ENCODE measurements at regions not wholly inside any gene's neighbourhood (a gene's known extent, or its start where the extent isn't known, plus 50 kb on each side); places are given as distances from the start of the nearest gene placed in this dataset.
A peak's percentile ranks its signal among the peaks of the same experiment; 100 is the strongest.

- Mint-ChIP-seq H3K27me3 (peaks cover 0 to 7% of the 10 kb centered on the region in 2 donors), H3K27ac (no peak overlapping the region), H3K36me3 (no peaks in the 10 kb centered on the region), H3K9me3 (no peaks in the 10 kb centered on the region), H3K4me3 (no peak overlapping the region), H3K4me1 (peaks cover 6 to 12% (median 9%) of the 10 kb centered on the region in 3 donors)
- DNase-seq (no peak), ATAC-seq (replicated peaks in 1 of 4) (no peak)
- ChIA-PET POLR2A (no interaction called here), CTCF (no interaction called here)
- no peak overlapping the region for H3K27ac ChIP-seq (ENCODE audit: low read length)
- H3K36me3 ChIP-seq (ENCODE audit: control insufficient read depth in 2 of 2, extremely low read depth in 1 of 2, insufficient read depth in 1 of 2, low read length in 1 of 2): no peaks in the 10 kb centered on the region
- H3K4me3 ChIP-seq (ENCODE audit: control insufficient read depth in 1 of 2, extremely low read depth in 1 of 2, low read length in 1 of 2): no peak overlapping the region
- H3K4me1 ChIP-seq (ENCODE audit: control insufficient read depth in 1 of 2, extremely low read depth in 1 of 2, insufficient read depth in 2 of 2, low read length in 2 of 2): peaks cover 0 to 8% of the 10 kb centered on the region in 2 experiments
- WGBS (ENCODE audit: insufficient coverage): 82% methylated on average over 5 of the region's 6 CpGs
- peaks cover 0 to 26% of the 10 kb centered on the region in 2 experiments for H3K27me3 ChIP-seq (replicated peaks in 1 of 2; ENCODE audit: control insufficient read depth in 2 of 2, extremely low read depth in 1 of 2, insufficient read depth in 2 of 2, low read length in 1 of 2)
- H3K9me3 ChIP-seq: no peaks in the 10 kb centered on the region
These were observed 110.6 kb upstream of the ANO1 start for GRCh38 chr11:69967484-69967883.

- H3K4me1 Mint-ChIP-seq: peaks cover 6 to 16% (median 9%) of the 10 kb centered on the region in 3 donors
- no peak overlapping the region for H3K27ac Mint-ChIP-seq
- WGBS (ENCODE audit: insufficient coverage): 80% methylated on average over 22 of the region's 24 CpGs
- Histone ChIP-seq H3K4me3 (ENCODE audit: control insufficient read depth in 1 of 2, extremely low read depth in 1 of 2, low read length in 1 of 2) (no peak overlapping the region), H3K9me3 (no peaks in the 10 kb centered on the region), H3K4me1 (ENCODE audit: control insufficient read depth in 1 of 2, extremely low read depth in 1 of 2, insufficient read depth in 2 of 2, low read length in 2 of 2) (peaks cover 0 to 8% of the 10 kb centered on the region in 2 experiments), H3K27me3 (replicated peaks in 1 of 2; ENCODE audit: control insufficient read depth in 2 of 2, extremely low read depth in 1 of 2, insufficient read depth in 2 of 2, low read length in 1 of 2) (peaks cover 0 to 26% of the 10 kb centered on the region in 2 experiments), H3K36me3 (ENCODE audit: control insufficient read depth in 2 of 2, extremely low read depth in 1 of 2, insufficient read depth in 1 of 2, low read length in 1 of 2) (no peaks in the 10 kb centered on the region), H3K27ac (ENCODE audit: low read length) (no peak overlapping the region)
- POLR2A ChIA-PET: no interaction called here
- no peaks in the 10 kb centered on the region for H3K36me3 Mint-ChIP-seq
- H3K4me3 Mint-ChIP-seq: no peak overlapping the region
- peaks cover 0 to 7% of the 10 kb centered on the region in 2 donors for H3K27me3 Mint-ChIP-seq
- CTCF ChIA-PET: no interaction called here
- ATAC-seq (replicated peaks in 1 of 4) (no peak), DNase-seq (no peak)
- H3K9me3 Mint-ChIP-seq: no peaks in the 10 kb centered on the region
These were observed 109.4 kb upstream of the ANO1 start for GRCh38 chr11:69968396-69969347.

GRCh38 chr11:69969890-69970784, 108.0 kb upstream of the ANO1 start:
- peaks cover 3 to 12% of the 10 kb centered on the region in 2 donors for H3K27me3 Mint-ChIP-seq
- ChIA-PET POLR2A (no interaction called here), CTCF (no interaction called here)
- H3K36me3 Mint-ChIP-seq: no peaks in the 10 kb centered on the region
- H3K4me1 Mint-ChIP-seq: peaks cover 6 to 16% (median 9%) of the 10 kb centered on the region in 3 donors
- Histone ChIP-seq H3K4me1 (ENCODE audit: control insufficient read depth in 1 of 2, extremely low read depth in 1 of 2, insufficient read depth in 2 of 2, low read length in 2 of 2) (peaks cover 0 to 8% of the 10 kb centered on the region in 2 experiments), H3K36me3 (ENCODE audit: control insufficient read depth in 2 of 2, extremely low read depth in 1 of 2, insufficient read depth in 1 of 2, low read length in 1 of 2) (no peaks in the 10 kb centered on the region), H3K4me3 (ENCODE audit: control insufficient read depth in 1 of 2, extremely low read depth in 1 of 2, low read length in 1 of 2) (no peak overlapping the region), H3K9me3 (no peaks in the 10 kb centered on the region), H3K27ac (ENCODE audit: low read length) (no peak overlapping the region), H3K27me3 (replicated peaks in 1 of 2; ENCODE audit: control insufficient read depth in 2 of 2, extremely low read depth in 1 of 2, insufficient read depth in 2 of 2, low read length in 1 of 2) (peaks cover 0 to 34% of the 10 kb centered on the region in 2 experiments)
- peak in 2 of 4 experiments; percentile 10 to 24 for ATAC-seq (replicated peaks in 1 of 4)
- 26% methylated on average over 17 of the region's 21 CpGs for WGBS (ENCODE audit: insufficient coverage)
- peak overlapping the region in 2 of 3 donors; percentile 5 to 22 for H3K4me3 Mint-ChIP-seq
- no peaks in the 10 kb centered on the region for H3K9me3 Mint-ChIP-seq
- H3K27ac Mint-ChIP-seq: no peak overlapping the region
- DNase-seq: peak in 3 of 35 experiments; percentile 11 to 33 (median 15)

- H3K4me3 ChIP-seq (ENCODE audit: control insufficient read depth in 1 of 2, extremely low read depth in 1 of 2, low read length in 1 of 2): no peak overlapping the region
- no peak overlapping the region for H3K27ac Mint-ChIP-seq
- ATAC-seq (replicated peaks in 1 of 4): no peak
- H3K27me3 ChIP-seq (replicated peaks in 1 of 2; ENCODE audit: control insufficient read depth in 2 of 2, extremely low read depth in 1 of 2, insufficient read depth in 2 of 2, low read length in 1 of 2): peaks cover 0 to 36% of the 10 kb centered on the region in 2 experiments
- DNase-seq: no peak
- ChIA-PET POLR2A (no interaction called here), CTCF (no interaction called here)
- peaks cover 0 to 8% of the 10 kb centered on the region in 2 experiments for H3K4me1 ChIP-seq (ENCODE audit: control insufficient read depth in 1 of 2, extremely low read depth in 1 of 2, insufficient read depth in 2 of 2, low read length in 2 of 2)
- WGBS (ENCODE audit: insufficient coverage): 80% methylated on average over 5 of the region's 6 CpGs
- H3K36me3 ChIP-seq (ENCODE audit: control insufficient read depth in 2 of 2, extremely low read depth in 1 of 2, insufficient read depth in 1 of 2, low read length in 1 of 2): no peaks in the 10 kb centered on the region
- H3K36me3 Mint-ChIP-seq: no peaks in the 10 kb centered on the region
- no peak overlapping the region for H3K27ac ChIP-seq (ENCODE audit: low read length)
- peaks cover 3 to 12% of the 10 kb centered on the region in 2 donors for H3K27me3 Mint-ChIP-seq
- H3K4me1 Mint-ChIP-seq: peaks cover 6 to 16% (median 9%) of the 10 kb centered on the region in 3 donors
- H3K9me3 Mint-ChIP-seq: no peaks in the 10 kb centered on the region
- no peaks in the 10 kb centered on the region for H3K9me3 ChIP-seq
- no peak overlapping the region for H3K4me3 Mint-ChIP-seq
These were observed 107.2 kb upstream of the ANO1 start for GRCh38 chr11:69970785-69971535.

GRCh38 chr11:69971741-69972140, 106.4 kb upstream of the ANO1 start:
- H3K36me3 ChIP-seq (ENCODE audit: control insufficient read depth in 2 of 2, extremely low read depth in 1 of 2, insufficient read depth in 1 of 2, low read length in 1 of 2): no peaks in the 10 kb centered on the region
- no peaks in the 10 kb centered on the region for H3K9me3 ChIP-seq
- peaks cover 3 to 12% of the 10 kb centered on the region in 2 donors for H3K27me3 Mint-ChIP-seq
- no peak overlapping the region for H3K4me3 ChIP-seq (ENCODE audit: control insufficient read depth in 1 of 2, extremely low read depth in 1 of 2, low read length in 1 of 2)
- no peak overlapping the region for H3K4me3 Mint-ChIP-seq
- POLR2A ChIA-PET: no interaction called here
- no peak overlapping the region for H3K27ac ChIP-seq (ENCODE audit: low read length)
- CTCF ChIA-PET: no interaction called here
- ATAC-seq (replicated peaks in 1 of 4): no peak
- H3K4me1 Mint-ChIP-seq: peaks cover 6 to 16% (median 9%) of the 10 kb centered on the region in 3 donors
- peak overlapping the region in 1 of 2 donors; percentile 23 for H3K27ac Mint-ChIP-seq
- no peaks in the 10 kb centered on the region for H3K9me3 Mint-ChIP-seq
- peaks cover 0 to 39% of the 10 kb centered on the region in 2 experiments for H3K27me3 ChIP-seq (replicated peaks in 1 of 2; ENCODE audit: control insufficient read depth in 2 of 2, extremely low read depth in 1 of 2, insufficient read depth in 2 of 2, low read length in 1 of 2)
- WGBS (ENCODE audit: insufficient coverage): 73% methylated on average over 5 of the region's 11 CpGs
- no peak for DNase-seq
- peaks cover 0 to 8% of the 10 kb centered on the region in 2 experiments for H3K4me1 ChIP-seq (ENCODE audit: control insufficient read depth in 1 of 2, extremely low read depth in 1 of 2, insufficient read depth in 2 of 2, low read length in 2 of 2)
- no peaks in the 10 kb centered on the region for H3K36me3 Mint-ChIP-seq
